ENCODE measurements at regions not wholly inside any gene's neighbourhood (a gene's known extent, or its start where the extent isn't known, plus 50 kb on each side); places are given as distances from the start of the nearest gene placed in this dataset.

- TF ChIP-seq POLR2A (IDR thresholded peaks at IDR 0.05) = no peak
- TF ChIP-seq CTCF (IDR thresholded peaks at IDR 0.05) = no peak
Measured at GRCh38 chr4:138021139-138021830, 220.9 kb downstream of the SLC7A11 start.

Data from body of pancreas (tissue), 4 donors.